22Rv1 (cell line): ENCODE measurements at regions not wholly inside any gene's neighbourhood (a gene's known extent, or its start where the extent isn't known, plus 50 kb on each side); places are given as distances from the start of the nearest gene placed in this dataset.

ENCODE experiments used
- CTCF ChIP-seq: fragments of 450-650 bp; IDR thresholded peaks from 2 replicates; pipeline ENCODE4 v1.5.1; 2017; ENCODE audit warnings: mild to moderate bottlenecking
- ZFX ChIP-seq: fragments of 450-650 bp; IDR thresholded peaks from 2 replicates; pipeline ENCODE4 v1.6.1; 2017; ENCODE audit warnings: antibody characterized with exemption, borderline replicate concordance

- TF ChIP-seq CTCF: no peak
- no peak for TF ChIP-seq ZFX
Measured at GRCh38 chr11:71342116-71342515, 89.7 kb upstream of the SHANK2 start.
